LNCAP (cell line): ENCODE measurements at regions not wholly inside any gene's neighbourhood (a gene's known extent, or its start where the extent isn't known, plus 50 kb on each side); places are given as distances from the start of the nearest gene placed in this dataset.

Experiments
- TF ChIP-seq, protein P1 (sequence below): fragments of 450-650 bp; IDR thresholded peaks from 2 replicates; pipeline ENCODE4 v1.5.1; 2017; ENCODE audit warnings: mild to moderate bottlenecking

- TF ChIP-seq, protein P1, sequence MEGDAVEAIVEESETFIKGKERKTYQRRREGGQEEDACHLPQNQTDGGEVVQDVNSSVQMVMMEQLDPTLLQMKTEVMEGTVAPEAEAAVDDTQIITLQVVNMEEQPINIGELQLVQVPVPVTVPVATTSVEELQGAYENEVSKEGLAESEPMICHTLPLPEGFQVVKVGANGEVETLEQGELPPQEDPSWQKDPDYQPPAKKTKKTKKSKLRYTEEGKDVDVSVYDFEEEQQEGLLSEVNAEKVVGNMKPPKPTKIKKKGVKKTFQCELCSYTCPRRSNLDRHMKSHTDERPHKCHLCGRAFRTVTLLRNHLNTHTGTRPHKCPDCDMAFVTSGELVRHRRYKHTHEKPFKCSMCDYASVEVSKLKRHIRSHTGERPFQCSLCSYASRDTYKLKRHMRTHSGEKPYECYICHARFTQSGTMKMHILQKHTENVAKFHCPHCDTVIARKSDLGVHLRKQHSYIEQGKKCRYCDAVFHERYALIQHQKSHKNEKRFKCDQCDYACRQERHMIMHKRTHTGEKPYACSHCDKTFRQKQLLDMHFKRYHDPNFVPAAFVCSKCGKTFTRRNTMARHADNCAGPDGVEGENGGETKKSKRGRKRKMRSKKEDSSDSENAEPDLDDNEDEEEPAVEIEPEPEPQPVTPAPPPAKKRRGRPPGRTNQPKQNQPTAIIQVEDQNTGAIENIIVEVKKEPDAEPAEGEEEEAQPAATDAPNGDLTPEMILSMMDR: no peak
Observed at GRCh38 chr4:156608651-156609050, 362.9 kb downstream of the PDGFC start.

DNA sequence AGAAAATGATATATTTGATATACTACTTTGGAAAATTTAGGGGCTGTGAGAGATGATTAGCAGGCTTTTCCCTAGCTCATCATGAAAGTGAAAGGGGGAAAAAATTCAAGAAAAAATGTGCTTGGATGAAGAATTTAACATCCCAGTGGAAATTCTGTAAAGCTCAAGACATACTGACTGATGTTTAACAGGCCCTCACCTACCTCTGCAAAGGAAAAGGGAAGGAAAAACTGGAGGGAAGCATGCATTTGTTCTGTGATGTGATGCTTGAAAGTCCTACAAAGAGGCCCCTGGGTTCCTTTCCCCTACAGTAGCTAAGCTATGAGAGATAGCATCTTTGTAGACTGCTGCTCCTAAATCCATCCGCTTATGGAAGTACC is 364.1 kb downstream of the PDGFC start:
- TF ChIP-seq, protein P1: no peak

- TF ChIP-seq, protein P1: no peak
Observed at GRCh38 chr4:156606554-156607477, 364.8 kb downstream of the PDGFC start.

DNA sequence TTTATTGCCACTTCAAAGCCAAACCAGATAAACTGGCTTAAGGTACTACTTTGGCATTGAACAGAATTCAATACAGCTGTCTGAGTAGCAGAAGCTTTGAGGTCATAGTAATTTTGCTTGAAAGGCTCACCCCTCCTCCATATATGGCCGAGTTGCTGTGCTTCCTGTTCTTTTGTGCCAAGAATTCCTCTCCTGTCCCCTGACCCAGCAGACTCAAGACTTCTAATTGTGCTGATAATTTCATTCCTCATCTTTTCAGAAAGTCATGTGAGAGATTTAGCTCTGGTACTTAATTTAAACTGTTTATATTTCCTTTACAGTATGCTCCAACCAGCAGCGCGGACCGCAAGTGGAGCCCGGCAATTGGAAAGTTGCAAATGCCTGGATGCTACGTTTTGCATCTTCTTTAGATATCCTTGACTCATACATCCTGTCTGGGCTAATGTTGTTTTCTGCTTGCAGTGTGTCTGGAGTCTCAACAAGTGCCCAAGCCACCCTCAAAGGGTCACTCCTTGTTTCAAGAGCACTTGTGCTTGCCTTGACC is 373.4 kb downstream of the PDGFC start:
- TF ChIP-seq, protein P1: no peak

DNA sequence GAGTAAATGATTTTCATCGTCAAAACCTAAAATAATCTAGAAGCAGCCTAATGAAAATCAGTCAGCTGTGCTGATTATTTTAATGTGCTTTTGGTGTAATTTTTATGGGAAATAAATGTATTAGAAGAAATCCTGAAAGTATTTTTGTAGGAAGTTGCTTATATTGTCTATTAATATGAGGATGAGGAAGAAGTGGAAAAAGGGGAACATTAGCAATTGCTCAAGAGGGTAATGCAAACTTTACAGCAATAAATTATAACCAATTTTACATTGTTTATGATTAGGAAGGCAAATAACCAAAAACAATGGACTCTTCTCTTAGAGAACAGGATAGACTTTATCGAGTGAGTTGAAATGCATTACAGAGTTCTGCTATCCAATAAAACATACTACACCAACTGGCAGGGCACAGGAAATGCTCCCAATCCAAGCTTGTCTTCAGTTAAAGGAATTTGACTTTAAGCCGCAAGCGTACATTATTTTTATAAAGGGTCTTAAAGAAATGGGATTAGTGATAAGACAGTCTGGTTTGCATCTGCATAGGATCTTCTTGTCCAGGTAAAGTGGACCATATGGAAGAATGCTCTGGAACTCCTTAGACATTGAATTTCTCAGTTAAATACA is 374.8 kb downstream of the PDGFC start:
- TF ChIP-seq, protein P1: no peak

GRCh38 chr4:156596026-156596425 is 375.6 kb downstream of the PDGFC start:
- TF ChIP-seq, protein P1: no peak

GRCh38 chr4:156595041-156595440 is 376.6 kb downstream of the PDGFC start:
- TF ChIP-seq, protein P1: no peak
